PC-3 (cell line): ENCODE measurements at regions not wholly inside any gene's neighbourhood (a gene's known extent, or its start where the extent isn't known, plus 50 kb on each side); places are given as distances from the start of the nearest gene placed in this dataset.

Experiments
- CTCF ChIP-seq: fragments of 300-600 bp; sonication (generic); conservative IDR thresholded peaks from 2 replicates; pipeline ENCODE4 v1.5.1; 2017; ENCODE audit warnings: antibody characterized with exemption, low read depth, mild to moderate bottlenecking, low read length
- EZH2 ChIP-seq: fragments of 300-600 bp; sonication (generic); IDR thresholded peaks from one replicate; pipeline ENCODE4 v1.6.1; 2017; ENCODE audit warnings: antibody characterized with exemption, mild to moderate bottlenecking, low read length; ENCODE audit not compliant: unreplicated experiment
- EZH2phosphoT487 ChIP-seq: fragments of 300-600 bp; sonication (generic); IDR thresholded peaks from 2 replicates; pipeline ENCODE4 v1.6.1; 2018; ENCODE audit warnings: mild to moderate bottlenecking, antibody characterized with exemption, low read length, borderline replicate concordance

- TF ChIP-seq CTCF (no peak), EZH2 (no peak), EZH2phosphoT487 (no peak)
Observed at GRCh38 chrX:22746081-22746480, 253.7 kb upstream of the DDX53 start.
